GM21737 (cell line): ENCODE measurements at regions not wholly inside any gene's neighbourhood (a gene's known extent, or its start where the extent isn't known, plus 50 kb on each side); places are given as distances from the start of the nearest gene placed in this dataset.

ENCODE experiments used
- ATAC-seq: cut with Tn5 transposase; IDR thresholded peaks from one replicate; pipeline ENCODE4 v1.9.1; 2021; ENCODE audit warnings: mild to moderate bottlenecking, moderate library complexity; ENCODE audit not compliant: unreplicated experiment

GRCh38 chr3:19093084-19093483 lies 55.2 kb upstream of the KCNH8 start:
- no peak for ATAC-seq

GRCh38 chr3:19077388-19077787 lies 70.9 kb upstream of the KCNH8 start:
- ATAC-seq, result no peak

GRCh38 chr3:19075037-19075436 lies 73.3 kb upstream of the KCNH8 start:
- no peak for ATAC-seq

GRCh38 chr3:19074257-19074900 lies 73.9 kb upstream of the KCNH8 start:
- ATAC-seq, result no peak

GRCh38 chr3:19073341-19074105 lies 74.8 kb upstream of the KCNH8 start:
- no peak for ATAC-seq

- no peak for ATAC-seq
Measured at GRCh38 chr3:19070325-19070724, 78.0 kb upstream of the KCNH8 start.

- ATAC-seq, result no peak
Measured at GRCh38 chr3:19065027-19065426, 83.3 kb upstream of the KCNH8 start.

GRCh38 chr3:19063936-19064335 lies 84.4 kb upstream of the KCNH8 start:
- no peak for ATAC-seq

GRCh38 chr3:19060404-19060803 lies 87.9 kb upstream of the KCNH8 start:
- no peak for ATAC-seq

- ATAC-seq, result no peak
Measured at GRCh38 chr3:19052874-19053273, 95.4 kb upstream of the KCNH8 start.

GRCh38 chr3:19046440-19046839 lies 101.9 kb upstream of the KCNH8 start:
- ATAC-seq, result no peak

- ATAC-seq, result no peak
Measured at GRCh38 chr3:19030522-19030839, 117.8 kb upstream of the KCNH8 start.

GRCh38 chr3:19029837-19030521 lies 118.3 kb upstream of the KCNH8 start:
- ATAC-seq, result no peak

- no peak for ATAC-seq
Measured at GRCh38 chr3:19025441-19025840, 122.9 kb upstream of the KCNH8 start.

- no peak for ATAC-seq
Measured at GRCh38 chr3:19022546-19022945, 125.8 kb upstream of the KCNH8 start.

GRCh38 chr3:19016851-19017250 lies 131.5 kb upstream of the KCNH8 start:
- ATAC-seq, result no peak

- no peak for ATAC-seq
Measured at GRCh38 chr3:19013879-19014278, 134.4 kb upstream of the KCNH8 start.

GRCh38 chr3:19012846-19013245 lies 135.5 kb upstream of the KCNH8 start:
- ATAC-seq, result no peak

- ATAC-seq, result no peak
Measured at GRCh38 chr3:19002606-19003005, 145.7 kb upstream of the KCNH8 start.

- ATAC-seq, result no peak
Measured at GRCh38 chr3:18998069-18998468, 150.2 kb upstream of the KCNH8 start.

GRCh38 chr3:18992709-18993108 lies 155.6 kb upstream of the KCNH8 start:
- ATAC-seq, result no peak

GRCh38 chr3:18989237-18989795 lies 159.0 kb upstream of the KCNH8 start:
- no peak for ATAC-seq
